Parathyroid adenoma (tissue), 2 donors: ENCODE measurements at regions not wholly inside any gene's neighbourhood (a gene's known extent, or its start where the extent isn't known, plus 50 kb on each side); places are given as distances from the start of the nearest gene placed in this dataset.

ENCODE experiments used
- H2AFZ ChIP-seq: fragments of 300-600 bp; sonication (generic); one replicate; pipeline ENCODE4 v1.7.0; 2017; ENCODE audit warnings: antibody characterized with exemption, mild to moderate bottlenecking
- H3K27ac ChIP-seq: fragments of 300-600 bp; sonication (generic); one replicate; pipeline ENCODE4 v1.7.0; 2017
- H3K27me3 ChIP-seq: fragments of 300-600 bp; sonication (generic); one replicate; pipeline ENCODE4 v1.7.0; 2017; ENCODE audit warnings: low read length; ENCODE audit not compliant: control insufficient read depth, insufficient read depth
- H3K36me3 ChIP-seq: fragments of 300-600 bp; sonication (generic); one replicate; pipeline ENCODE4 v1.7.0; 2017; ENCODE audit warnings: low read length; ENCODE audit not compliant: control insufficient read depth, insufficient read depth
- H3K4me1 ChIP-seq: fragments of 300-600 bp; sonication (generic); one replicate; pipeline ENCODE4 v1.7.0; 2017; ENCODE audit warnings: control low read depth
- H3K4me2 ChIP-seq: fragments of 300-600 bp; sonication (generic); one replicate; pipeline ENCODE4 v1.7.0; 2017; ENCODE audit warnings: low read length
- H3K4me3 ChIP-seq: fragments of 300-600 bp; sonication (generic); one replicate; pipeline ENCODE4 v1.7.0; 2017; ENCODE audit warnings: low read depth, low read length
- H3K79me2 ChIP-seq: fragments of 300-600 bp; sonication (generic); one replicate; pipeline ENCODE4 v1.7.0; 2017; ENCODE audit warnings: control low read depth
- H3K9ac ChIP-seq: fragments of 300-600 bp; sonication (generic); one replicate; pipeline ENCODE4 v1.7.0; 2017; ENCODE audit warnings: mild to moderate bottlenecking
- H3K9me3 ChIP-seq: fragments of 300-600 bp; sonication (generic); one replicate; pipeline ENCODE4 v1.7.0; 2017; ENCODE audit warnings: low read length; ENCODE audit not compliant: control insufficient read depth
- TF ChIP-seq, protein P1 (sequence below): fragments of 300-600 bp; sonication (generic); IDR thresholded peaks from one replicate; pipeline ENCODE4 v1.7.0; 2017; ENCODE audit warnings: antibody characterized with exemption, mild to moderate bottlenecking
- donor health status: primary hyperparathyroidism.

DNA sequence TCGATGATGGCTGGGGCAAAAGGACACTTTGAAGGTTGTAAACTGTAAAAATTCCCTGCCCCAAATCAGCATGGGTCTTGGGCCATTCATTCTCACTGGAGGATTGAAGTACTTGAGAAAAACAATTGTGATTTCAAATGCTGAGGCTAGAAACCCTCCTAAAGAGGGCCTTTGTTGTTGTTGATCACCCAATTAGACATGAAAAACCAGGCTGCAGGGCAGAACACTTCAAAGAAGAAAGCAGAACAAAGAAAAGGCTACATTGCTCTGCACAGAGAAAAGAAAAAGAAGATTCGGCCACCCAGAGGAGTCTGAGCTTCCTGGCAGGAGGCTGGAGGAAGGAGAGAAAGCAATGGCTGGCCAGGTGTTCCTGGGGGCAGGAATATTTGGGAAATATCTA is 143.1 kb downstream of the NPY start:
- TF ChIP-seq, protein P1, sequence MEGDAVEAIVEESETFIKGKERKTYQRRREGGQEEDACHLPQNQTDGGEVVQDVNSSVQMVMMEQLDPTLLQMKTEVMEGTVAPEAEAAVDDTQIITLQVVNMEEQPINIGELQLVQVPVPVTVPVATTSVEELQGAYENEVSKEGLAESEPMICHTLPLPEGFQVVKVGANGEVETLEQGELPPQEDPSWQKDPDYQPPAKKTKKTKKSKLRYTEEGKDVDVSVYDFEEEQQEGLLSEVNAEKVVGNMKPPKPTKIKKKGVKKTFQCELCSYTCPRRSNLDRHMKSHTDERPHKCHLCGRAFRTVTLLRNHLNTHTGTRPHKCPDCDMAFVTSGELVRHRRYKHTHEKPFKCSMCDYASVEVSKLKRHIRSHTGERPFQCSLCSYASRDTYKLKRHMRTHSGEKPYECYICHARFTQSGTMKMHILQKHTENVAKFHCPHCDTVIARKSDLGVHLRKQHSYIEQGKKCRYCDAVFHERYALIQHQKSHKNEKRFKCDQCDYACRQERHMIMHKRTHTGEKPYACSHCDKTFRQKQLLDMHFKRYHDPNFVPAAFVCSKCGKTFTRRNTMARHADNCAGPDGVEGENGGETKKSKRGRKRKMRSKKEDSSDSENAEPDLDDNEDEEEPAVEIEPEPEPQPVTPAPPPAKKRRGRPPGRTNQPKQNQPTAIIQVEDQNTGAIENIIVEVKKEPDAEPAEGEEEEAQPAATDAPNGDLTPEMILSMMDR, result no peak
- no peak overlapping the region for H3K4me2 ChIP-seq
- no peaks in the 10 kb centered on the region for H3K27me3 ChIP-seq
- no peak overlapping the region for H3K27ac ChIP-seq
- no peaks in the 10 kb centered on the region for H3K36me3 ChIP-seq
- no peak overlapping the region for H3K4me3 ChIP-seq
- H3K4me1 ChIP-seq, result no peaks in the 10 kb centered on the region
- no peaks in the 10 kb centered on the region for H3K79me2 ChIP-seq
- H3K9me3 ChIP-seq, result no peaks in the 10 kb centered on the region
- H2AFZ ChIP-seq, result no peak overlapping the region
- no peak overlapping the region for H3K9ac ChIP-seq

DNA sequence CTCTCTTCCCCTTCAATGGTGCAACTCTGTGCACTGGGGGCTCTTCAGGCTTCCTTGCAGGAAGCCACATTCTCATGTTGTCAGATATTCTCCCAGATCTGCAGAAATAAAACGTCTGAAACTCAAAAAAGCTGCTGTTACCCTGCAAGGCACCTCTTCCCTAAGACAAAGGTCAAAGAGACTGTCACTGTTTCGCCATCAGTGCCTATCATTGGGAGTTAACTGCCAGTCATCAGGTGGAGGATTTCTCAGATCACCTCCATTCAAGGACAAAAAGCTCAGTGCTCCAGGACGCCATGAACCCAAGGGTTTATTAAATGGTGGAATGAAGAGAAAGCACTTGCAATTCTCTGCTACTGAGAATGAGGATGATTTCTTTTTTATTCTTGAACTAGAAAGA is 144.6 kb upstream of the PALS2 start:
- Histone ChIP-seq H2AFZ (no peak overlapping the region), H3K4me3 (no peak overlapping the region)

DNA sequence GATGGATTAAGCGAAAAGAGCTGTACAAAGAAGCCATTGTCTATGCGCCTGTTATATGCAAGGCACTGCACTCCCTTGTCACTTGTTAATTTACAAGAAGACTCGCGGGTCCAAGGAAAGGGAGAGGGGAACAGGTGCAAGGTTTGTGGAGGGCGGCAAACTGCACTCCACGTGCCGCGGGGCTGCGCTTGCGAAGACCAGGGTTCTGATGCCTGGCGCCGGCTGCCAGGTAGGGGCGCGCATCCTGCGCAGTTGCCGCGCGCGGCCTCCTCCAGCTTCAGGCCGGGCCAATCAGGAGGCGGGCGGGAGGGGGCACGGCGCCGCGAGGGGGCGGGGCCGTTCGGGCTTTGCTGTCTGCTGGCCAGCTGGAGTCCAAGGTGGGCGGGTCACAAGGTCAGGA is 140.6 kb upstream of the PALS2 start:
- no peaks in the 10 kb centered on the region for H3K9me3 ChIP-seq
- no peaks in the 10 kb centered on the region for H3K4me1 ChIP-seq
- no peaks in the 10 kb centered on the region for H3K79me2 ChIP-seq
- no peak overlapping the region for H3K4me3 ChIP-seq
- no peak overlapping the region for H3K4me2 ChIP-seq
- TF ChIP-seq, protein P1, result no peak
- no peaks in the 10 kb centered on the region for H3K36me3 ChIP-seq
- no peak overlapping the region for H2AFZ ChIP-seq
- no peak overlapping the region for H3K9ac ChIP-seq
- no peaks in the 10 kb centered on the region for H3K27me3 ChIP-seq
- no peak overlapping the region for H3K27ac ChIP-seq

More for the DNA sequence above, 144.6 kb upstream of the PALS2 start:
- Histone ChIP-seq H3K9me3 (no peaks in the 10 kb centered on the region), H3K27ac (no peak overlapping the region), H3K27me3 (no peaks in the 10 kb centered on the region), H3K79me2 (no peaks in the 10 kb centered on the region), H3K4me2 (no peak overlapping the region), H3K9ac (no peak overlapping the region), H3K4me1 (no peaks in the 10 kb centered on the region), H3K36me3 (no peaks in the 10 kb centered on the region)
- TF ChIP-seq, protein P1, result no peak

DNA sequence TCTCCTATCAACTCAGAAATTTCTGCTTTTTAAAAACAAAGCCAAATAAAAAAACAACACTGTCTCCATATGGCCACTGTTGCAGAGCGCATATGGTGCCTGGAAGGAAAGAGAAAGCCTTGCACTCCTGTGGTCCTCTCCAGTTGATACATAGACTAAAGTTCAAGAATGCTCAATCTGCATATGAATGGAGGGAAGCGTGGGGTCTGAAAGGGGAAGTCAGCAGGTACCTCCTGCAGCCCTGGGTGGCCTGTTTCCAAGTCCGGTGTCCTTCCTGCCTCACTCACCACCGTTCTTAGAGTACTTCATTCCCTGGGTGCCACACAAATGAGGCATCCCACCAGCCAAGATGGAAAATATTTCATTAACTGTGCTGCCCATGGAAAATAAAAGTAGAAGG is 138.3 kb upstream of the PALS2 start:
- H3K36me3 ChIP-seq, result no peaks in the 10 kb centered on the region
- H3K79me2 ChIP-seq, result no peaks in the 10 kb centered on the region
- H3K27ac ChIP-seq, result no peak overlapping the region
- H3K9ac ChIP-seq, result no peak overlapping the region
- no peaks in the 10 kb centered on the region for H3K27me3 ChIP-seq
- H3K9me3 ChIP-seq, result no peaks in the 10 kb centered on the region
- H3K4me1 ChIP-seq, result no peaks in the 10 kb centered on the region
- no peak overlapping the region for H3K4me2 ChIP-seq
- H3K4me3 ChIP-seq, result no peak overlapping the region
- TF ChIP-seq, protein P1, result no peak
- no peak overlapping the region for H2AFZ ChIP-seq

DNA sequence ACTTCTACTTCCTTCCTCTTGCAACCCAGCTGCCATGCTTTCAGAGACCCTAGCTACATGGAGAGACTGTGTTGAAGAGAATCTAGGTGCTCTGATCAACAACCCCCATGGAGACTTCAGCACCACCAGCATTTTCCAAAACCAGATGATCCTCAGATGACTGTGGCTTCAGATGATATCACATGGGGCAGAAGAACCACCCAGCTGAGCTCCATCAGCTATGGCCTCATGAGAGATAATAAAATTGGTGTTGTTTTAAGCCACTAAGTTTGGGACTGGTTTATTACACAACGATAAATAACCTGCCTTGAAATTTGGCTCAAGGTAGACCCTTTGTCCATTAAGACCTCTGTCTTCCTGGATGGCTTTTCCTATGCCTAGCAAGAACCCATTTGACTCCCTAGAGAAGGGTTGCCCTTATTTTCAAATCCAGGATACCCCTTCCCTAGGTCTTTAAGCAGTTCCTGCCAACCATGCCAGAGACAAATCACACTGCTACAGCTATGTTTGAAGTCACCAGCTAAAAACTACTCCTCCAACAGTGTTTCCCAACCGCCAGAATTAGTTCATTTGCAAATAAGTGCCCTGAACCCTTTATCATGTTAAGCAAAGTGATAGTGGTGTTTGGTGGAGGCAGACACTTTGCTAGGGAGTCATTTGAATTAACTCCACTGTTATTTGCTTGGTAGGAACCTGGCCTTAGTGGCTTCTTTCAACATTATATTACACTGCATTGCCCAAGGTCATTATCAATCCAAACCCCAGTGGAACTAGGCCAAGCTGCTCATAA is 136.9 kb upstream of the PALS2 start:
- Histone ChIP-seq H3K9ac (no peak overlapping the region), H3K4me1 (no peaks in the 10 kb centered on the region), H3K4me3 (no peak overlapping the region), H3K4me2 (no peak overlapping the region), H3K79me2 (no peaks in the 10 kb centered on the region), H3K27ac (no peak overlapping the region), H3K27me3 (no peaks in the 10 kb centered on the region), H2AFZ (no peak overlapping the region), H3K9me3 (no peaks in the 10 kb centered on the region), H3K36me3 (no peaks in the 10 kb centered on the region)
- TF ChIP-seq, protein P1, result no peak
